ENCODE measurements at regions not wholly inside any gene's neighbourhood (a gene's known extent, or its start where the extent isn't known, plus 50 kb on each side); places are given as distances from the start of the nearest gene placed in this dataset.
A peak's percentile ranks its signal among the peaks of the same experiment; 100 is the strongest.

DNA sequence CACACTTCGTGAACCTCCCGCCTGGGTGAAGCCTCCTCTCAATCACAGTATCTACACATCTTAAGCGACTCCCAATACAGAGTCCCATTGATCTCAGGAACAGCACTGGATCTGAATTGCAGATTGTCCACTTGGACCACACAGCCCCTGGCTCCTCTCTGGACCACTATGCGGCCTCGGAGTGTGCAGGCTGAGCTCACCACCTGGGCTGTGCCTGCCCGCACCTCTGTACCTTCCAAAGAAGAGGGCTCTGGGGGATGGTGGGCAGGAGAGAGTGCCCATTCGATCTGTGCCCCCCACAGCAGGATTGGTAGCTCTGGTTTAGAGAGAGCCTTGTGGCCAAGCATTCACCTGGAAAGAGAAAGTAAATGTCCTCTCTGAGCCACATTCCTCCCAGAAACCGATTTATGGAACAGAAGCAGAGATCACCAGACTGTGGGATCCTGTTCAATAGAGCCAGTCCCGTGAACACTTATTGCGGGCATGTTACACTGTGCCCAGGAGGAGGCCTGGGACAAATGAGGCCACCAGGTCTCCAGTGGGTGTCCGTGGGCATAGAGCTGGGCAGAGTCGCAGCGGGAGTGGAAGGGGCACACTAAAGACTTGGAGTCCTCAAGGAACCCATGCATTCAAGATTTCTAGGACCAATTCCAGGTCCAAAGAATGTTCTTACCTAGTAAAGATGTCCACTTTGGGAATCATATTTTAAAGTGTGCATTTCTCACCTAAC, 141.6 kb upstream of the SOX1 start:
- DNase-seq (ENCODE audit: low spot score): no peak

DNA sequence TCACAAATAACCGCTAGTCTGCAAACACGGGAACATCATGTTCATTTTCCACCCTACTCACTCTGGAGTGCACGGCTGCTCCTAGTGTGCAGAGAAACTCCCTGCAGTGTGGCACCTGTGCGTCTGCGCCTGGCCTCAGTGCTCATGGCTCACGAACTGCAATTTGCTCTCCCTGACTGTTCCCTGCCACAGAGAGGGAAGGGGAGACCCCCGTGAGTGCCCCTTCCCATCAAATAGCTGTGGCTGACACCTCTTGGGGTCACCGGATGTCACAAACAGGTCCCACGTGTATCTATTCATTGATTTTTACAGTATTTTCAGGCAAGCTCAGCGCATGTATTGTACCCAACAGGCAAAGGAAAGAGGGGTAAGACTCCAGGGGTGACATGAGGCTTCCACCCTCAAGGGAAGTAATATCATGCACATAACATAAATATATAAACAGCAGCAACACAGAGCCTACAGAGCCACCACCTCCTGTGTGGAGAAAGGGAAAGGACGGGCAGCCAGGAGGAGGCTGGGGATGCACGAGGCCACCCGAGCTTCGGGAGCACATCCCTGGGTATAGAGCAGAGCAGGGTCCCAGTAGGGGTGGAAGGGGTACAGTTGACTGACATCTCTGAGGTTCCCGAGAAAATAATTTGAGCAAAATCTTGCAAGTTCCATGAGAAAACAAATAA, 140.3 kb upstream of the SOX1 start:
- DNase-seq (ENCODE audit: low spot score): no peak

DNA sequence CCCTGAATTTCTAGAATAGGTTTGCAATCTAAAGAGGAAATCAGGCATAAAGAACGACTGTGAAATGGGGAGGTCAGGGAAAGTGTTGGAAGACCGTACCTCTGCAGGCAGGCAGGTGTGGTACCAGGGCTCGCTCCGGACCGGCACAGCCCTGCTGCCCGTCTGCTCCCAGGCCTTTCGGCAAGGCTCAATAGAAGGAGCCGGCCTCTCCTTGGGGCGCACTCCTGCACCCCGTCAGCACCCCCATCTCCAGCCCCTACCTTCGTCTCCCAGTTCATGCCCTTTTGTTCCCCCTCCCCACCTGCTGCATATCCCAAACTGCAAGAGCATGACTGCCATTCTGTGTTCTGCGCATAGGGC, 139.8 kb upstream of the SOX1 start:
- no peak for DNase-seq (ENCODE audit: low spot score)

DNA sequence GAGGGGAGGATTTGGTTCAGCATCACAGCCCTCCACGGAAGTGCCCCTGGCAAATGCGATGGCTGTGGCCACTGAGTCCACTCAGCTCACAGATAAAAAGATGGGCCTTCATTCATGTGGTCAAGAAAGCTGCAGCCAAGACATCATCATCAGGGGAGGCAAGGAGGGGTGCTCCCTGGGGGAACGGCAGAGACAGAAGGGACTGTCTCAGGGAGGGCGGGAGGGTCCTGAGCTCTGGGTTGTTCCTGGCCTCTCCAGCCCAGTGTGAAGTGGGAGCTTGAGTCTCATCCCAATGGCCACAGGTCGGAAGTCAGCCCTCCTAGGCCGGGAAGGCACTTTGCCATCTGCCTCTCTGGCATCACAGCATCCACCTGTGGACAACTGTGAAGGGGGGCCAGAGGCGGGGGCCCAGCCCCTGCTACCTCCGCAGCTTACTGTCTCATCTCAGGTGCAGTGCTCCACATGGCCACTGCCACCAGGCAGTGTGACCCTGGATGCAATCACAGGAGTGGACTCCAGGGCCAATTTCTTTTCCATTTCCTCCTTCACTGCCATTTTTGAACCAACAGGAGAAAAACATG, 137.8 kb upstream of the SOX1 start:
- DNase-seq (ENCODE audit: low spot score): no peak

DNA sequence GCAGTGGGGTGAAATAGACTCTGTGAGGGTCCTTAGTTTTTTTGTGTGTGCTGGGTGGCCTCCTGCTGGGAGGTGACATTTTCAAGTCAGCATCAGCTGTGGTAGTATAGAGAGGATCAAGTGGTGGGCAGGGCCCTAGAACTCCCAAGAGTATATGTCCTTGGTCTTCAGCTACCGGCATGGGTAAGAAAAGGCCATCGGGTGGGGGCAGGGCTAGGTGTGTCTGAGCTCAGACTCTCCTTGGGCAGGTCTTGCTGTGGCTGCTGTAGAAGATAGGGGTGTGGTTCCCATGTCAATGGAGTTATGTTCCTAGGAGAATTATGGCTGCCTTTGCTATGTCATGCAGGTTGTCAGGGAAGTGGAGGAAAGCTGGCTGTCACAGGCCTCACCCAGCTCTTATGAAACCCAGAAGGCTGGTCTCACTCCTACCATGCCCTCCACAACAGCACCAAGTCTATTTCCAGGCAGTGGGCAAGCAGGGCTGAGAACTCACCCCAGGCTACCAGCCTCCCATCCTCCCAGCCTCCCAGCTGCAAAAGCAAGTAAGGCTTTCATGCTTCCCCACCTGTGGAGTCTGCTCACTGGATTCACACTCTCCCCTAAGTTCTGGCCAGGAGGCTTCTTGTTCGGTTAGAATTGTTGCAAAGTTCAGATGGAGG, 130.6 kb upstream of the SOX1 start:
- DNase-seq (ENCODE audit: low spot score): no peak

DNA sequence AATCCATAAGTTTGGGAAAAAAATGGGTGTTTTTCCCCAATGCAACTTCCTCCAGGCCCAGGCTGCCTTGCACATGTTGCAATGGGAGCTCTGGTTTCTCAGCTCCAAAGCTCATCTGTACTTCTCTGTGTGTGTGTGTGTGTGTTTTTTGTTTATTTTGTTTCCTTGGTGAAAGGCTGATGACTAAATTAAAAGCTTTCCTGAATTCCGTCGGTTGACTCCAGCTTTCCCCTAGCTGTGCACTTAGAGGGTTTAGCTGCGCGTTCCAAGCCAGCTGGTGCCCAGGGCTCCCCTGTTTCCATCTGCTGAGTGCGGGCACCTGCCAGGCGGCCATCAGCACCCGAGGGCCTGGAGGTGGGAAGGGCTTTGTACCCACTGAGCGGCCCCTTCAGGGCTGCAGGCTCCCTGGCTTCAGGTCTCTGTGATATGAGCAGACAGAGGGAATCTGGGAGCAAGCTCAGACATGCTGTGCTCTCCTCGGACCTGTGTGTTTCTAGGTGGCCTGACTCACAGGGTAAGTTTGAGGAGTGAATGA, 129.1 kb upstream of the SOX1 start:
- peak; percentile 16 for DNase-seq (ENCODE audit: low spot score)

DNA sequence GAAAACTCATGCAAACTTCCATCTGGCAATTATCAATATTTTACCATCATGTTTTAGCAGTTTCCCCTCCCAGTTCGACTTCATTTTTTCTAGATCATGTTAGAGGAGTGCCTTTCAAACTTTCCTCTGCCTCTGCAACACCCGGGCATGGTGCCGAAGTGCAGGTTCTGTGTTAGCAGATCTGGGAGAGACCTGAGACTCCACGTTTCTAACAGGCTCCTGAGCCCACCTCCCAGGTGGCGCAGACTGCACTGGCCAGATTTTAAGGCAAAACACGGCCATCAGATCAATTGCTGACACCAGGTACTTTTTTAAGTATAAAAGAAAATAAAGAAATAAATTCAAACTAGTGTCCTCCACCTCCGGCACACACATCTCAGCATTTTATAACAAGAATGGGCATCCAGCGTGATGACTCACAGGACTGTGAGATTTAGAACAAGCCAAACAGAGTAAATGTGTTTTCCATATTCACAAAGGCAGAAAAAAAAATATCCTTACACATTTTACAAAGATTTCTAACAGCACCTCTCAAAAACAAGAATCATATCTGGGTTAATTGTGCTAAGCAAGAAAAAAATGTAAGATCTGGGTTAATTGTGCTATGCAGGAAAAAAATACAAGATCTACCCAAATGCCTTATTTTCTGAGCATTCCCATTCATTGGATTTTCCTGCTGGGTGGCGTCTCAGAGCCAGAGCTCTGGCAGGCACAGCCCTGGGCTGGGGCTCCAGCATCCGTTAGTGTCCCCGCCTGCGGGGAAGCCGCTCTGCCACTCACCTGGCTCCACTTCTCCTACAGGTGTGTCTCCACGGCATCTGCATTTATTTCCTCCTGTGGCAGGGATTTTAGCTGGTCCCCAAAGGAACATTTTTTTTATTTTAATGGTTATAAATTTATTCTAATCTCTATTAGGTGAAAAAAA, 127.9 kb upstream of the SOX1 start:
- DNase-seq (ENCODE audit: low spot score): no peak

DNA sequence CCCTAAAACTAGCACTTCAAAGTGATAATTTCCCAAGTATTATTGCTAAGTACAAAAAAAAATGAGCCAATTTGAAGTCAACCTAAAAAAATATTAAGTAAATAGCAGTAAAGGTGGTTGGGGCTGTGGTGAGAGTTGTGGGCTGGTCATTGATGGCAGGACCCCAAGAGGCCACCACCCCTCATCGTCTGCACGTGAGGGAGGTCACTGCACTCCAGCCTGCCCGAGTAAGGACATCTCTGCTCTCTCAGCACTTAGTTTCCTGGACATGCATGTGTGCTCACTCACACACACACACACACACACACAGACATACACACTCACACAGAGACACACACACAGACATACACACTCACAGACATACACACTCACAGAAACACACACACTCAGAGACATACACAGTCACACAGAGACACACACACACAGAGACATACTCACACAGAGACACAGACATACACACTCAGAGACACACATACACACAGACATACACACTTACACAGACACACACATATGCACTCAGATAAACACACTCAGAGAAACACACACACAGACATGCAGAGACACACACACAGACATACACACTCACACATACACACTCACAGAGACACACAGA, 127.2 kb upstream of the SOX1 start:
- no peak for DNase-seq (ENCODE audit: low spot score)

DNA sequence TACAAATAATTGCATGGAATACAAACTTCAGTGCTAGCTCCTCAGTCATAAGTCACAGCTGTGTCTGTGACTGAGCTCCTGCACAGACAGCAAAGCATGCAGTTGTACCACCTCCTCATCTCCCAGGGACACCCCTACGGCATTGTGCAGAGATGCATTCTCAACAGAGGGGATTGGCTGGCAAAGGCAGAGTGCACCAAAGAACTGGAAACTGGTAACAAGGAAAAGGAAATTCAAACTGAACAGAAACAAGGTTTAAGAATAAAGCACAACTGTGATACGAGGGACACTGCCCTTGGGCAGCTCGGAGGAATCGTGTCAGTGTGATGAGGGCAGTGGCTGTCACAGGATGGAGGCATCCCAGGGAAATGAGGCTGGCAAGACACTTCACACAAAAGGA, 126.1 kb upstream of the SOX1 start:
- DNase-seq (ENCODE audit: low spot score): no peak

DNA sequence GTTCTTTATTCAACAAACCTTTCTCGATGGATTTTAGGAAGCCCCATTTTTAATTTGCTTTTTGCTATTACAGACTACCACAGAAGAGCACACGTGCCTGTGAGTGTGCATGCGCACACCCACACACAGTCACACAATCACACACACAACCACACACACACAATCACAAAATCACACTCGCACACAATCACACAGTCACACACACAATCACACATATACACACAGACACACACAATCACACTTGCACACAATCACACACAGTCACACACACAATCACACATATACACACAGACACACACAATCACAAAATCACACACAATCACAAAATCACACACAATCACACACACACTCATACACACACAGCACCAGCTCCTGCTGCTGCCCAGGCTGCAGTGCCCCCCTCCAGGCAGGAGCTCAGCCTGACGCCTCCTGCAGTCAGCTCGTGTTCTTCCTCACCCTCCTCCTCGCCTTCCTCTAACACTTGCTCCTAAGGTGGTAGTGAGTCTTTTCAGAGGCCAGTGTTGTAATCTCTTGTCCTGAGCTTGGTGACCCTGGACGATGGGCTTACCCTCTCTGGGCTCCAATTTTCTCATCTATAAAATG, 125.0 kb upstream of the SOX1 start:
- no peak for DNase-seq (ENCODE audit: low spot score)

DNA sequence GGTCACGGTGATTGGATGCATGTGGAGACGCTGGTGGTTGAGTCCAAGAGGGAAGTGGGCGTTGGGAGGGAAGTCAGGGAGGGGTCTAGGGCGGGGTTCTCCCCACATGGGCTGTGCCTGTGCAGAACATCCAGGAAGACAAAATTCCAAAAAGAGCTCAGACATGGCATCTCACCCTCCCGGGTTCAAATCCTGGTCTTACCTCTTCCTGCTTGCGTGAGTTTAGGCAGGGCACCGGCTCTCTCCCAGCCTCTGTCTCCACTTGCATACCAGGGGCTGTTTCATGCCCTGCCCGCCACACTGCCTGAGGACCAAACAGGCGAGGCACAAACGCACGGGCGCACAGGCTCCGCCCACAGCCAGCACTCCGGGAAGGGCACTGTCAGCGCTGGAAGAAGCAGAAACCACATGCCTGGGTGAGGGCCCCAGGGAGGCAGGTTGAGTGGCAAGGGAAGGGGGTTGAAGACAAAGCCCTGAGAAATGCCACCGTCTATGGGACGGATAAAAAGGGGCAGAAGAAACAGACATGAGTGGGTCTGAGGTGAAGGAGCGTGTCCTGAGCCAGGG, 123.6 kb upstream of the SOX1 start:
- DNase-seq (ENCODE audit: low spot score): no peak

DNA sequence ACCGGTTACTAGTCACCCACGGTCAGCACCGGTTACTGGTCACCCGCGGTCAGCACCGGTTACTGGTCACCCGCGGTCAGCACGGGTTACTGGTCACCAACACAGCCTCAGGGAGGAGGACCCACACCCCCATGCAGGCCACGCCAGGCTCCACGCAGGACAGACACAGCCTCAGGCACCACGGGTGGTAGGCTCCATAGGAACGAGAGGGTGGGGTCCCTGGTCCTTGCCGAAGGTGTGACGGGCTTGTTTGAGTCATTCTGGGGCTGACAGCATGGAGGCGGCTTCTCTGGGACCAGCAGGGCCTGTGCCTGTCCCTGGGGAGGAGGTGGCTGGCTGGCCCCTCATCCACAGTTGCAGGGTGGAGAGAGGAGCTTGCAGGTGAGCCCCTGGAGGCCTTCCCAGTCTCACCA, 122.8 kb upstream of the SOX1 start:
- no peak for DNase-seq (ENCODE audit: low spot score)

DNA sequence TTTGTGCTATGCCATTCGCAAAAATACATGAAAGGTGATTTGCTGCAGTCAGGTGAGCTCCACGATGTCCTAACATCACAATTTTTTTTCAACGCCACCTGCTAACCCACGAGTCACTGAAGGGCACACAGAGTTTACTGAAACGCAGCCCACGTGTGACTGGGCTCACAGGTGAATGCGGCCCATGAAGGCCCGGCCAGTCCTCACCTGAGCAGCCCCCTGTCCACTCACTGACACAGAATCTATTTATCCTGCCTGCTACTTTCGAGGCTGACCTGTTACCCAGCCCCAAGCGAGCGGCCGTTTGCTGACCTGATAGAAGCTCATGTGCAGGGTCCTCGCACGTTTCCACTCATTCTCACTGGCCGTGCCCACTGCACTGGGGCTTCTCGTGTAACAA, 121.9 kb upstream of the SOX1 start:
- DNase-seq (ENCODE audit: low spot score): no peak

DNA sequence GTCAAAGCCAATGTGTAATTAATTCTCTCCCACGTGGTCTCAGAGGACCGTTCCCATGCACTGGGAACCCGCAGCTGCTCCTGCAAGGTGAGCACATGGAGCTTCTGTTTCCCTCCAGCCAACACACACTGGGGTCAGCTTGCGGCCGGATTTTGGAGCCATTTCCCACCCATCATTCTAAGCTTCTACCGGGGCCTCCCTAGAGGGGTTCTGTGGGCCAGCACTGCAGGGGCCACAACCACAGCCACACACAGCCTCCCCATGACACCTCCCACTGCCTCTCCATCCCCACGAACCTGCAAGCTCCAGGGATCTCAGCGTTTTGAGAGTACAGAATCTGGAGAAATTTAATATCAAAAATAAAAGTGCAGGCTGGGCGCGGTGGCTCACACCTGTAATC, 120.7 kb upstream of the SOX1 start:
- no peak for DNase-seq (ENCODE audit: low spot score)

DNA sequence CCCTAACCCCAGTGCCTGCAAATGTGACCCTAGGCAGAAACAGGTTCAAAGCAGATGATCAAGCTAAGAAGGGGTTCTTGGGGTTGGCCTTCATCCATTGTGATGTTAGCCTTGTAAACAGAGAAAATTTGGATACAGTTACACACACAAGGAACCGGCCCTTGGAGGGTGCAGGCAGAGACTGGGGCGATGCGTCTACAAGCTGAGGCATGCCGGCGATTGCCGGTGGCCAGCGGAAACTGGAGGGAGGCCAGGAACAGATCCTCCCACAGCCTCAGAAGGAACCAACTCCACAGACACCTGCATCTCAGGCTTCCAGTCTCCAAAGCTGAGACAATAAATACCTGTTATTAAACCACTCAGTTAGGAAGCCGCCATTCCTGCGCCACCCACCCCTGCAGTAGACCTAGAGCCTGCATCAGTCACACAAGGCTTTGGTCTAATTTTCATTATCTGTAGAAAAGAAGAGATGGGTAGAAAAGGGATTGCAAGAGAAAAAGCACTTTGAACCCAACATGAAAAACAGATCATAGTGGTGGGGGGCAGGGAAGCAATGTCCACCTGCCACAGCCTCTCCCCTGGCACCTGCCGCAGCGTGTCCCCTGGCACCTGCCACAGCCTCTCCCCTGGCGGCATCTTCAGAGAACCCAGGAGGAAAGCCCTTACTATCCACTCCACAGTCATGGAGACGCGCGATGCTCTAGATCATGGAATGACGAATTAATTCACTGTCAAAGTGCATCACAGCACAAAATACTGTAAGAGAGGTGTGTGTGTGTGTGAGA, 119.7 kb upstream of the SOX1 start:
- DNase-seq (ENCODE audit: low spot score): no peak

DNA sequence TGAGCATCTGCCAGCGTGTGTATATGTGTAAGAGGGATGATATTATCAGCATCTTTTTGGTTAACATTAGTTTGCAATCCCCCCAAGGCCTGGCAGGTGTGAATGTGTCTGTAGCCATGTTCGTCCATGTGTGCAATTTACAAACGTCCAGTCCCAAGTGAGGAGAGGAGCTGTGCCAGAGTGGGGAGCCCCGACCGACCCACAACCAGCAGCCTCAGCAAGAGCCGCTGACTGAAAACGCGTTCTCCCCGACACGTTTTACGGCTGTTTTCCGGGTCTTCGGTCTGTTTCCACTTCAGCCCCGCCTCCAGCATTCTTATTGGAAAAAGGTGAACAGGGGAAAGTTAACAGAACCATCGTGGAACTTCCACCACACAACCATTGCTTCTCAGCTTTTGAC, 119.1 kb upstream of the SOX1 start:
- no peak for DNase-seq (ENCODE audit: low spot score)

DNA sequence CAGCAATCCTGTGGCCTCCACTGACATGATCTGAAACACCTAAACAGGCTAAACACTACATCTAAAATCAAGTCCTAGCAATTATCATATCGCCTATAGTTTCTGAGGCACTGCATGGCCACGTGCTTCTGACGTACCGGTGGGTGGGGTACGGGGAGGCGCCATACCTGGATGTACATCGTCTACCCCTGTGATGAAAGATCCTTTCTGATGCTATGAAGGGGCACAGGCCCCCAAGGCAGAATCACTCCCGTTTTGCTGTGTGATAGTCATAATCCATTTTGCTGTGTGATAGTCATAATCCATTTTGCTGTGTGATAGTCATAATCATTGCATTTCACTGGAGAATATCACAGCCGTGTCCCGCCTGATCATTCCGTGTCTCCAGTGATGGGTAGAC, 118.7 kb upstream of the SOX1 start:
- DNase-seq (ENCODE audit: low spot score): no peak

DNA sequence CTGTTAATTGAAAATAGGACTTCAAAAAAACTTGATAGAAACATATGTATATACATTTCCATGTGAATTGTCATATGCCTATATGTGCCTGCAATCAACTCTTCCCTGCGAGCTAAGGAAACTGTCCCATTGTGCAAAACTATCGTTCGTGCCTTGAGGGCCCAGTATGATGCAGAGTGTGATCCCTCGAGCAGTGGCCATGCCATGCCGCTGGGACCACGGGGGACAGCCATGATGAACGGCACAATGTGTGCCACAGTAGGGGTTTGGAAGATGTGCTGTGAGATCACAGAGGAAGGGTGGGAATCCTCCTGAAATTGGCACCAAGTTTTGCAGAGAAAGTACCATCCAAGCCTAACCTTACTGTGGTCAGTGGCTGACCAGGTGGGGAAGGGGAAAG, 118.1 kb upstream of the SOX1 start:
- no peak for DNase-seq (ENCODE audit: low spot score)

DNA sequence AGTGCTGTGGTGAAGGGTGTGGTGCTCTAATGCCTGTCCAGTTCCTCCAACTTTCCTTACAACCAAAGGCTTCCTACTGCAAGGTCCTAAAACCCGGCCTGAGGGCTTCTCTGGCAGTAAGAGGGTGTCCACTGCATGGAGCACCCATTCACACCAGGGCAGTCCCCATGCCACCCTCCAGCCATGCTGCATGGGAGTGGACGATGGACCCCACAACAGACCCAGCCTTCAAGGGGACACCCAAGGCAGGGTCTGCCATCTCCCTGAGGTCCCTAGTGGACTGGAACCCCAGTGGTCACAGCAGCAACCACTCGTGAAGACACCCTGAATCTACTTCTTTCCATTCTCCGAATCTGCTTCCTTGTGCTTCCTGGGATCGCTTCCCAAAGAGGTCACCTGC, 117.6 kb upstream of the SOX1 start:
- no peak for DNase-seq (ENCODE audit: low spot score)

DNA sequence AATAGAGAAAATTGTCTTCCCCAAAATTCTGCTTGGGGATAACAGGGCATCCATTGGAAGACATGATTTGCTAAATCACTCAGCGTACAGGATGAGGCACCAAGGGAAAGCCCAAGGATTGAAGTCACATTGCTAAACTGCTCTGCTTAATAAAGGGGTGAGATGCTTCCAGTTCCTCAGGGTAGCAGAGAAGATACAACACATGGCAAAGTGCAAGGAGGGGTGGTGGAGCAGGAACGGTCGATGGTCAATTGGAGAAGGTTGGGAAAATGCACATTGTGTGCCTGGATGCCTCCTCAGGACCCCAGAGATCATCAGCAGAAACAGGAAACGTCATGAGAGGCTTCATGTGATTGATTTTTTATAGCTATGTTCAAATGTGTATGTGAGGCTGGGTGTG, 116.3 kb upstream of the SOX1 start:
- DNase-seq (ENCODE audit: low spot score): no peak
